ENCODE measurements at regions not wholly inside any gene's neighbourhood (a gene's known extent, or its start where the extent isn't known, plus 50 kb on each side); places are given as distances from the start of the nearest gene placed in this dataset.
"Not testable (repeated sequence)": the region's sequence is repeated elsewhere in the genome, so short reads cannot be mapped to it uniquely, and the experiment has no call there.

DNA sequence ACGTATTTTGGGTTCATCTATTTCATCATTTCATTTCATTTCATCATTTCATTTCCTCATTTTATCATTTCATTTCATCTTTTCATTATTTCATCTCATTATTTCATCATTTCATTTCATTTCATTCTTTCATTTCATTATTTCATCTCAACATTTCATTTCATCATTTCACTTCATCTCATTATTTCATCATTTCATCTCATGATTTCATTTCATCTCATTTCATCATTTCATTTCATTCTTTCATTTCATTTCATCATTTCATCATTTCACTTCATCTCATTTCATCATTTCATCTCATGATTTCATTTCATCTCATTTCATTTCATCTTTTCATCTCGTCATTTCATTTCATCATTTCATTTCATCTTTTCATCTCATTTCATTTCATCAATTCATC is 445.1 kb downstream of the ANKRD30B start:
- H3K4me3 ChIP-seq (replicated peaks in 1 of 3; ENCODE audit: insufficient read depth in 1 of 3, low read depth in 2 of 3, low read length in 3 of 3); H3K4me1 ChIP-seq (ENCODE audit: insufficient read depth, low read length); H3K36me3 ChIP-seq (replicated peaks in 1 of 2; ENCODE audit: control insufficient read depth in 1 of 2, insufficient read depth in 2 of 2, low read length in 2 of 2); intact Hi-C loops (cut with micrococcal nuclease; ENCODE audit: unreplicated experiment); ATAC-seq; DNase-seq (ENCODE audit: low spot score); BruUV-seq (replicated peaks); FAIRE-seq; H3K27me3 ChIP-seq (ENCODE audit: control insufficient read depth in 1 of 2, insufficient read depth in 2 of 2, low read length in 2 of 2); H3K4me2 ChIP-seq (ENCODE audit: low read depth, low read length); H3K79me2 ChIP-seq (ENCODE audit: insufficient read depth, low read length); in situ Hi-C loops (cut with HindIII; ENCODE audit: extremely low pct_ligation_motif_present, low pct_unique_long_range_greater_than_20kb); POLR2A ChIA-PET; H2AFZ ChIP-seq (ENCODE audit: low read length); H4K20me1 ChIP-seq (ENCODE audit: insufficient read depth, low read length); CTCF ChIA-PET (ENCODE audit: low intra/inter-chr PET ratio, low total read pairs); H3K27ac ChIP-seq (ENCODE audit: extremely low read length, insufficient read depth, low read length); H3K9ac ChIP-seq (ENCODE audit: insufficient read depth, low read depth, low read length); TF ChIP-seq ATF7 (CRISPR knock-in tag; IDR thresholded peaks at IDR 0.05): not testable (repeated sequence)
- peak; percentile 84 for TF ChIP-seq ATF7 (IDR thresholded peaks at IDR 0.05)
- peaks cover 31% of the 10 kb centered on the region for H3K9me3 ChIP-seq (ENCODE audit: low read length)
- 2% methylated on average over 2 of the region's 2 CpGs for WGBS (ENCODE audit: low lambda C conversion rate)

GRCh38 chr18:15193813-15194212 is 445.8 kb downstream of the ANKRD30B start:
- H3K79me2 ChIP-seq (ENCODE audit: insufficient read depth, low read length); H3K4me1 ChIP-seq (ENCODE audit: insufficient read depth, low read length); H4K20me1 ChIP-seq (ENCODE audit: insufficient read depth, low read length); intact Hi-C loops (cut with micrococcal nuclease; ENCODE audit: unreplicated experiment); H2AFZ ChIP-seq (ENCODE audit: low read length); POLR2A ChIA-PET; H3K36me3 ChIP-seq (replicated peaks in 1 of 2; ENCODE audit: control insufficient read depth in 1 of 2, insufficient read depth in 2 of 2, low read length in 2 of 2); CTCF ChIA-PET (ENCODE audit: low intra/inter-chr PET ratio, low total read pairs); ATAC-seq; H3K27me3 ChIP-seq (ENCODE audit: control insufficient read depth in 1 of 2, insufficient read depth in 2 of 2, low read length in 2 of 2); BruUV-seq (replicated peaks); H3K4me2 ChIP-seq (ENCODE audit: low read depth, low read length); DNase-seq (ENCODE audit: low spot score); FAIRE-seq; H3K27ac ChIP-seq (ENCODE audit: extremely low read length, insufficient read depth, low read length); H3K9ac ChIP-seq (ENCODE audit: insufficient read depth, low read depth, low read length); H3K4me3 ChIP-seq (replicated peaks in 1 of 3; ENCODE audit: insufficient read depth in 1 of 3, low read depth in 2 of 3, low read length in 3 of 3); in situ Hi-C loops (cut with HindIII; ENCODE audit: extremely low pct_ligation_motif_present, low pct_unique_long_range_greater_than_20kb); TF ChIP-seq ATF7, CREB1 (CRISPR knock-in tag; IDR thresholded peaks at IDR 0.05): not testable (repeated sequence)
- TF ChIP-seq ATF7 (IDR thresholded peaks at IDR 0.05) (peak; percentile 93), CREB1 (IDR thresholded peaks at IDR 0.05) (peak; percentile 65)
- WGBS (ENCODE audit: low lambda C conversion rate), result under 1% methylated on average over 3 of the region's 3 CpGs
- peaks cover 31% of the 10 kb centered on the region for H3K9me3 ChIP-seq (ENCODE audit: low read length)

DNA sequence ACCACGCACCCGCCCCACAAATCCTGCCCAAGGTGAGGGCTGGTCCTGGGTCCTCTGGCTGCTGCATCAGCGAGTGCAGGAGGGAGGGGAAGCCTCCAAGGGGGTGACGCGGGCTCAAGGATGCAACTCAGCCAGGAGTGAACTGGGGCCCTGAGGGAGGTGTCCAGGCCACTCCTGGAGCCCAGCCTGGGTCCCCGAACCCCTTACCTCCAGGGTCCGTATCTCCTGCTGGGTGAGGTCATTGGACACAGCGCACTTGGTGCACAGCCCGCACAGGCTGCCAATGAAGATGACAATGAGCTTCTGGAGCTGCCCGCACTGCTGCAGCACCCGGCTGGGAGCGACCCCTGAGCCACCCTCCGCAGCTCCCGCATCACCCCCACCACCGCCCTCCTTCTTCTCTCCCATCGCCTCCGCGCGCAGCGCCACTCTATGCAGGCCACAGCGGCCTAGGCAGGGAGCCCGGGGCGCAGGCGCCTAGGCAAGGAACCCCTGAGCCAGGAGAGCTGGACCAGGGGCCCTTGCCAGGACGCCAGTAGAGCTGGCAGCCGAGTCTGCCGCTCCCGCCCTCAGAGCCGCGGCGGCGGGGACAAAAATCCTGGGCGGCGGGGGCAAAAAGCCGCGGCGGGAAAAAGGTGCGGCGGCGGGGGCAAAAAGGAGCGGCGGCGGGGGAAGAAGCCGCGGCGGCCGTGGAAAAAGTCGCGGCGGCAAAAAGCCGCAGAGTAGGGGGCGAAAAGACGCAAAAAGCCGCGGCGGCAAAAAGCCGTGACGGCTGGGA is 449.6 kb downstream of the ANKRD30B start:
- H3K27ac ChIP-seq (ENCODE audit: extremely low read length, insufficient read depth, low read length); H3K4me1 ChIP-seq (ENCODE audit: insufficient read depth, low read length); H3K9ac ChIP-seq (ENCODE audit: insufficient read depth, low read depth, low read length); POLR2A ChIA-PET; H3K4me2 ChIP-seq (ENCODE audit: low read depth, low read length); in situ Hi-C loops (cut with HindIII; ENCODE audit: extremely low pct_ligation_motif_present, low pct_unique_long_range_greater_than_20kb); ATAC-seq; BruUV-seq (replicated peaks); CTCF ChIA-PET (ENCODE audit: low intra/inter-chr PET ratio, low total read pairs); H3K79me2 ChIP-seq (ENCODE audit: insufficient read depth, low read length); H4K20me1 ChIP-seq (ENCODE audit: insufficient read depth, low read length); H3K27me3 ChIP-seq (ENCODE audit: control insufficient read depth in 1 of 2, insufficient read depth in 2 of 2, low read length in 2 of 2); H3K36me3 ChIP-seq (replicated peaks in 1 of 2; ENCODE audit: control insufficient read depth in 1 of 2, insufficient read depth in 2 of 2, low read length in 2 of 2); intact Hi-C loops (cut with micrococcal nuclease; ENCODE audit: unreplicated experiment); H2AFZ ChIP-seq (ENCODE audit: low read length); FAIRE-seq; DNase-seq (ENCODE audit: low spot score): not testable (repeated sequence)
- Histone ChIP-seq H3K4me3 (replicated peaks in 1 of 3; ENCODE audit: insufficient read depth in 1 of 3, low read depth in 2 of 3, low read length in 3 of 3) (peak overlapping the region in 1 of 3 experiments; percentile 9; a peak in 2 of 6 replicates), H3K9me3 (ENCODE audit: low read length) (peaks cover 31% of the 10 kb centered on the region)
- WGBS (ENCODE audit: low lambda C conversion rate), result 53% methylated on average over 48 of the region's 58 CpGs
